LHCN-M2 (cell line): ENCODE measurements at regions not wholly inside any gene's neighbourhood (a gene's known extent, or its start where the extent isn't known, plus 50 kb on each side); places are given as distances from the start of the nearest gene placed in this dataset.

ENCODE experiments used
- DNase-seq: peaks from one replicate; pipeline ENCODE4 v3.0.0-alpha.2; 2012; ENCODE audit warnings: low read depth

DNA sequence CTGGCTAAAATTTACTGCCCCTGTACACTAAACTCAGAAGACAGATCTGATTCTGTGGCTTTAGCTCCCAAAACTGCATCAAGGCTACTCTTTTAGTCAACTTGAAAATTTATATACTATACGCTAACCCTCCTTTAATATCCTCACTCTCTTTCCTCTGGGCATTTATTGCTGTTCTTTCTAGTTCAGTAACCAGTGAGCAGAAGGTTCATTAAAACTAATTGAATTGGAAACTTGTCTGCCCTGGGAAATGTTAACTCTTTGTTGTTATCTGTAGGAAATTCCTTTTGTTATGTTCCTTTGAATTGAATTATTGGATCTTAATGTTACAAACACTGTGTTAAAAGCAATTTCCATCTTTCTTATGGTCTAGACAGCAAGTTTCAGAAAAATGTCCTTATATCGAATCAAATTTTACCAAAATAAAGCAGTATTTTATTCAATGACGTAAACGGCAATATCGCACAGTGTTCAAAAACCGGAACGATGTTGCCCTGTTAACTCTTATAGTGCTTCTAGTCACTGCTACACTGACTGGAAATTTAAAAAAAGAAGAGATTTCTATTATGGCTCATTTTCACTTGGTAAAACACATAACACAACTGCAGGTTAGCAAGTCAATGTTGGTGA lies 168.3 kb downstream of the NR4A2 start:
- no peak for DNase-seq

DNA sequence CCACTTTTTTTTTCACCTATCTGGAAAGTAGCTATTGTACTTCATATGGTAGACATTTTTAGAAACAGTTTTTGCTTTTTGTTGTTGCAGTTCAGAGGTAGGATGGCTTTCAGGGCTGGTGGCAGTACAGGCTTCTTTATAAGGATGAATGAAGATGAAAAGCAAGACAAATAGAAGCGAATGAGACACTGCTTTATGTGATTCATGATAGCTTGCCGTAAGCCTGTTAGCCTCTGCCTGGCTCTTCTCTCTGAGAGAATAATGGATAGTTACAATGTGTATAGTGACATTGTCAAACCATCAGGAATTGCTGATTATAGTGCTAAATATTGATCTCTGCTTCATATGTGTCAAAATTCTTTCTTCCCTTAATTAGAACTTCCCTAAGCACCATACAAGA lies 173.7 kb downstream of the NR4A2 start:
- no peak for DNase-seq

DNA sequence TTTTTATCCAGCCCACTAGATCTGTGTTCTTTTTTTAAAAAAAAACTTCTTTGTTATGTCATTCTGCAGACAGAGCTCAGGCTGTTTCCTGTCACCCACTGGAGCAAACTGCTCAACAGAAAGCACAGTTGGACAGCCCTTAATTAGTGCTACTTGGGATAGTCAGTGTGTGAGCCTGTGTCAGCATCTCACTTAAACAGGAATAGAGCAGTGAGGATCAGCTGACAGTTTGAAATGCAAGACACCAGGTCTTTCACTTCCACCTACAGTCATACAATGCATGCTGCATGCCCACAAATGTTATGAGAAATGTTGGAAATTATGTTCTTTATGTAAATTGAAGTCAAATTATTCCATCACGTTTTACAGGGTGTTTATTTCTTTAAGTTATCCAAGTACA lies 174.9 kb downstream of the NR4A2 start:
- DNase-seq: no peak

DNA sequence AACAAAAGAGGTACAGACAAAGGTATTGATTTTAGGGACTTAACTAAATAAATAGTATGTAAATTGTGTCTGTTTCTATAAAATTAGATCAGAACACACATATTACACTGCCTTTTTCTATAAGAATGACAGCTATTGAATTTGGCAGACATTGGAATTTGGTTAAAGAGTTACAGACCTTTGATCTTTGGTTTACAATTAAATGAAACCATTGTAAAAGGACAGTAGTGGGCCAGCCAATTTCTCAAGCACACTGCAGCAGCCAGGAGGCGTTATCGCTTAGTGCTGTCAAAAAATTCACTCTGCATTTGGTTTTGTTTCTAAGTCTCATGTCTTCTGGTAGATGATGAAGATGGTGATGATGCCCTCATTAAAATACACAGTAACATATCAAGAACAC lies 175.9 kb downstream of the NR4A2 start:
- no peak for DNase-seq

DNA sequence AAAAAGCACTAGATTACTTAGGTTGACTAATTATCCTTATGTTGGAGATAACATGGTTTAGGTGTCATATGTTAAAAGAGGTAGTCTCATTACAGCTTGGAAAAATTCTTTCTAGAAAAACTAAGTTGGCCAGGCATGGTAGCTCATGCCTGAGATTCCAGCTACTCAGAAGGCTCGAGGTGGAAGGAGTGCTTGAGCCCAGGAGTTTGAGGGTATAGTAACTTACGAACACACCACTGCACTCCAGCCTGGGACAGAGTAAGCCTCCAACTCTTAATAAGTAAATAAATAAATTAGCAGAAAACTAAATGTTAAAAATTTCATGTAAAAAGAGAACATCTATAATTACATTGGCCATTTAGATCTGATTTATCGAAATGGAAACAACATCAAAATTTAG lies 177.2 kb downstream of the NR4A2 start:
- no peak for DNase-seq

DNA sequence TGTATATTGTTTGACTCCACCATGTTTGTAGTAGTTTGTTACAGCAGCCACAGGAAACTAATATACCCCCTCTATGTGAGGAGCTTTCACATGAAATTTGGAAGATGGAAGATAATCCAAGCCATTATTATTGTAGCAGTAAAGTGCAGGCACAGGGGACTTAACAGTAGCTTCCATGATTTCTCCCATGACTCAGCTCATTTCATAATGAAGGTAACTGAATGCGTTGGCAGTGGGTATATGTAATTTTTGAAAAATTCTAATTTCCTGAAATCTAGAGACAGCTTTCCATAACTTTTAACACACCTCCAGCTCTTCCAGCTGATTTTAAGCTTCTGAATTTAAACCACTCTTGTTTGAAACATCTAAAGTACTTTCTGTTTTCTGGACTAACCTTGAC lies 181.2 kb downstream of the NR4A2 start:
- no peak for DNase-seq

DNA sequence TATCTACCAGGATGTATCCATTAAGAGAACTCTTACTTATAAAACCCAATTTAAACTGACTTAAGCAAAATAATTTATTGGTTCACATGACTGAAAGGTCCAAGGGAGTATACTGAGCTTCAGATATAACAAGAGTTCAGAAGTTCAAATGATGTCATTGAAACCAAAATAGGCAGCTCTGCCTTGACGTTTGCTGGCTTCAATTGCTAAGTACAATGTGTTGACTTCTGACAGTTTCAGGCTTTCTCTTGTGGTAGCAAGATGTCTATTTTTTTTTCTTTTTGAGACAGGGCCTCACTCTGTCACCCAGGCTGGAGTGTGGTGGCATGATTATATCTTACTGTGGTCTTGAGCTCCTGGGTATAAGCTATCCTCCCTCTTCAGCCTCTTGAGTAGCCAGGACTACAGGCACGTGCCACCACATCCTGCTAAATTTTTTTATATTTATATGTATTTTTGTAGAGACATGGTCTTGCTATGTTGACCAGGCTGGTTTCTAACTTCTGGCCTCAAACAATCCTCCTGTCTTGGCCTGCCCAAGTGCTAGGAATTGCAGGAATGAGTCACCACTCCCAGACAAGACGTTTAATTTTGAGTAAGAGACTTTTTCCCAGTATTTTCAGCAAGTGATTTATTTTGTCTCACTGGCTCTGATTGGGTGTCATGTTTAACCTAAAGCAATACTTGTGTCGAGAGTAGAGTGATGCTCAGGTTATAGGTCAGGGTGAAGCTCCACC lies 184.8 kb downstream of the NR4A2 start:
- no peak for DNase-seq

DNA sequence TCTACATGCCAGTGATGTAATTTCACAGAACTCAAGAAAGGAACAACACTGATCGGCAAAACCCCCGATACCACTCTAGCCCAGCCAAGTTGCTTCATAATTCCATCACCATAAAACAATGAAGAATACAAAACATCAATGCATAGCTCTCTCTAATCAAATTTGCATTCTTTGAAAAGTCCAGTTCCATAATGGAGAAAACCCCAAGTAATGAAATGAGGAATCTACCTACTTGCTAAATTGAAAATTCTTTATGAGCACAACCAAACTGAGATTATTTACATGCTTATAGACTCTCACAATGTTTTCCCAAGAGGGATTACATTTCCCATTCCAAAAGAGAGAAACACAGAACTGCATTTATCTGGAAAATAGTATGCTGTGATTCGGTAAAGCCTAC lies 186.5 kb downstream of the NR4A2 start:
- DNase-seq: no peak

DNA sequence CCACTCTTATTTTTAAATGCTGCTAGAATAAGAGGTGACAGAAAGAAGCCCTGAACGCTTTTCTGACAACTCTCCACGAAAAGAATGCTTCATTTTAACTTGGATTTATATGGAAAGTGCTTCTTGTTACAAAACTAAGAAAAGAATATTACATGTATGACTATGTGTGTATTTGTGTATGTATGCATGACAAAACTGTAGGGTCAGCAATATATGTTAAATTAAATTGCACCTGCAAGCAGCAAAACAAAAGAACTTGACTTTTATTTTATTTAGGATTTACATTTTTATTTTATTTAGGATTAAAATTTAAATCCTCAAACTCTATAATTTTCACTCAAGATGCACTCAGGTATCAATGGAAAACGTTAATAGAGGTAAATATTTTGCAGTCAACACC lies 187.1 kb downstream of the NR4A2 start:
- no peak for DNase-seq

DNA sequence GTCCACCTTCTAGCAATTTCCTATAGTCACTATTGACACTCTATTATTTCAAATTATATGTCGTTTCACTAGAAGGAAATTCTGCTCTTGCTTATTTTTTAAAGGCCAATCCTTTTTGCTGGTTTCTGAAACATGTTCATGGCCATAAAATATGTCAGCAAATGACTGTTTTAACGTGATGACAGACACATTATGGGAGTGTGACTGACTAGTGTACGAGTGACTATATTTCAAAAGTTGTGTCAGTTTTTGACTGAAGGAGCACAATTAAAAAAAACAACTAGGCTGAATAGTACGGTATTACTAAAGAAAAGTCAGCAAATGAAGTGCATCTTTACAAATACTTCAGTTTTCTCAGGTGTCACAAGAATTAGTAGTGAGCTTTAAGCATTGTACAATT lies 196.0 kb downstream of the NR4A2 start:
- no peak for DNase-seq

DNA sequence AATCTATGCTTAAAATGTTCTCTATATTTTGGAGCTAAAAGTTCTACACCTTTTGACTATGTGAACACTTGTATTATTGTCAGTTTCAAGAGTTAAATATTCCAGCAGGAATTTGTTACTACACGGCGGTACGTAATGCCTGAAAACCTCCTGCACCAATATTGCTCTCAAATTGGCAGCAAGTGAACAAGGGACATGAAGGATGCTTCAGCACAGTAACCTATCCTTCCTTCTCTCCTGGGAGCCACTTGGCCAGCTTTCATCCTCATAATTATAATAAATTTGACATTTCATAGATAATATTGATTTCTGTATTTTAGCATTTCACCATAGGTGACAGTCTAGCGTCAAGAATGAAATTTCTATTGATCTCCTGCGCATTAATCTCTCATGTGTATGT lies 197.6 kb downstream of the NR4A2 start:
- no peak for DNase-seq

DNA sequence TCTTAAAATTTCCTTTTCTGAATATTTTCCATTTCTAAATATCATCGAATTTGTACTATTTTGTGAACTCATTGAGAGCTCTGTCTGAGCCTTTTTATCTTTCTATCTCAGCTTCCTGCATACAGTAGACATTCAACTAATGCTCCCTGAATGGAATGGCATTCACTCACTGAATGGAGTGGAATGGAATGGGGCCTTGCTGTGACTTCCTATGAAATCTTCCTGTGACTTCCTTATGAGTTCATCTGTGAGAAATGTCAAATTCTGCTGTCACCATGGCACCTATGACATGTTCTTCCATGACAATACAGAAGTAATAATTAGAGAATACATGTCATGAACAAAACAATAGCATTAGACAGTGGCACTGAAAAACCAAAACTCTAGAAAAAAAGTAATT lies 199.6 kb downstream of the NR4A2 start:
- no peak for DNase-seq

DNA sequence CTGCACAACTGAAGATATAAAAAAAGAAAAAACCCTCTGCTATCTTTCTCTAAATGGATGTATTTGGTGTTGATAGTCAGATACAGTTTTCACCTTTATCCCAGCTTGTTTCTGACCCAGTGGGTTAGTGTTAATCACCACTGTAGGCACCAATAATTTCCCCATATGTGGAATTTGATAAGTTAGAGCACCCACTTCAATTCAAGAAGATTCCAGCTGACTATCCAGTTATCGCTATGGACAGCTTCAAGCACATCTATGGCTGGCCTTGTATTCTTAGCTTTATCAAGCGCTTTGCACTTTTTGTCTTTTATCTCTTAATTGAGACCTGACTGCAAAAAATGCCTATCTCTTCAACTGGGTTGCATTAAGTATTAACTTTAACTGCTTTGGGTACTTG lies 200.4 kb downstream of the NR4A2 start:
- no peak for DNase-seq

DNA sequence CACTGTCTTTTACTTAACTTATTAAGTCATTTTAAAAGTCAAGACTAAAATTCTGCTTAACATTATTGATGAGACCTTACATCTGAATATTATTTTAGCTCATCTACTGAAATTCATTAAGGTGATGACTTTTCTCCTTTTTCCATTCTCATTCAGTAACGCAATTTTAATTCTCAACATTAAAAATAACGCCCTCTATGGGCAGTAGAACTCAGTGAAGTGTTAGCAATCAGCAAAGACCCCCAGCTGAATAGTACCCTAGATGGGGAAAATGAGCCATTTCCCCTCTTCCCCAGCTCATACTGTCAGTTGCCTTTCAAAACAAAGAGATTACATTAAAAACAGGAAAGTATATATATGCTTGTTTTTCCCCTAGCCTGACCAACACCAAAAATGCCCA lies 203.3 kb downstream of the NR4A2 start:
- no peak for DNase-seq

DNA sequence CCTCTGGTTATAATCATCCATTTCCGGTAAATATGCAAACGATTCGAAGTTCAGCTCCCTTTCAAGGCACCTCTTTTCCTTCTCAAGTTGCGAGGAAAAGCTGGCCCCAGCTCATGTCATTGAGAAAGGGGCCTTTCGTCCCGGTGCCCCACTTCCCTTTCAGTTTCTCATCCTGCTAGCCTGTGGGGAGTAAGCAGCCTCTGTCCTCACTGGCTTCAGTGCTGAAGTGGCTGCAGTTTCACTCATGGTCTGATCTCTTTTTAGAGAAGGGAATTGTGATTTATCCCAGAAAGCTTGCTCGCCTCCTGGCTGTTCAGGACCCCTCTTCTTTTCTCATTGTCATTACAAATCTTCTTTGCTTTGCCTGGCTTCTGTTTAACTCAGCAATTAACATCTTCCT lies 207.5 kb downstream of the NR4A2 start:
- DNase-seq: no peak

DNA sequence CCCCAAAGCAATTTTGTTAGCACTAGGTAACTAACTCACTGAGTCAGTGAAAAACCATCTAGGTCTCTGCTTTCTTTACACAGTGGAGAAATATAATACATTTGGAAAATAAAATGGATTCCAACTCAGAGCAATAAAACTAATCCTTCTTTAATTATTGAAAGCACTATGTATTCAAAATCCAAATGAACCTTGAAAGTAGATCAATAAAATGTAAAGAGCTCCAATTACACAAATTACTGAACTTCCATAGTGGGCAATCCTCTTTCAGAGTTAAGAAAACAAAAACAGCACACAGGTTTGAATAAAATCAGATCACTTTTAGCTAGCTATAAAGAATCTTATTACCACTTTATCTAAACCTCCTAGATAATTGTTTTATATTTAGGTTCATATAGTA lies 208.1 kb downstream of the NR4A2 start:
- no peak for DNase-seq

DNA sequence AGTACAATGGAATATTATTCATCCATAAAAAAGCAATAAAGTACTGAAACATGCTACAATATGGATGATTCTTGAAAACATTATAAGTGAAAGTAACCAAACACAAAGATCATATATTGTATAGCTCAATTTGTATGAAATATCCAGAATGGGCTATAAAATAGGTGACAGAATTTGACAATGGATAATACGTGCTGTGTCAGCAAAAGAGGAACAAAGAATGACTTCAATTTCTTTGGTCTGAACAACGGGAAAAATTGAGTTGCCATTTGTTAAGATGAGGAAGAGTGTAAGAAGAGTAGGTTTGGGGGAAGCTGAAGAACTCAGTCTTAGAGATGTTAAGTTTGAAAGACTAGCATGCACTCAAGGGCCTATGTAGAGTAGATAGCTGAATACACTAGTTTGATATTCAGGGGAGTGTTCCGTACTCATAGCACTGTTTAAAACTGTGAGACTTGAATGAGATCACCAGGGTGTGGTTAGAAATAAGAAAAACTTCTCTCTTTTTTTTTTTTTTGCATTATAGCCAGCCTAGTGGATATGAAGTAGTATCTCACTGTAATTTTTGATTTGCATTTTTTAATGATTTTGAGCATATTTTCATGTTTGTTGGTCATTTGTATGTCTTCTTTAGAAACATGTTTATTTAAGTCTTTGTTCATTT lies 213.6 kb downstream of the NR4A2 start:
- DNase-seq: no peak

DNA sequence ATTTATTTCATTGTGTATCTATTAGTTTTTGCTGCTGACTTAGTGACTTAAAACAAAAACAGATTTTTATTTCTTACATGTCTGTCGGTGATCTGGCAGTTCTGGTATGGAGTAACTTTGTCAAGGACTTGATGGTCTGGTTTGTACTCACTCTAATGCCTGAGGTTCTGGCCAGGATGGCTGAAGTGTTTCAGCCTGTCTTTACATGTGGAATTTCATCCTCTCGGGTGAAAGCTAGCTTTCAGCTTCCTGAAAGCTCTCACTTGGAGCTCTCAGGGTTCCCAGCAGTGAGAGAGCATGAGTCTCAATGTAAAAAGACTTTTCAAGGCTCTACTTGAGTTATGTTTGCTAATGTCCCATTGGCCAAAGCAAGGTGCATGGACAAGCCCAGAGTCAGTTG lies 216.4 kb downstream of the NR4A2 start:
- DNase-seq: no peak

DNA sequence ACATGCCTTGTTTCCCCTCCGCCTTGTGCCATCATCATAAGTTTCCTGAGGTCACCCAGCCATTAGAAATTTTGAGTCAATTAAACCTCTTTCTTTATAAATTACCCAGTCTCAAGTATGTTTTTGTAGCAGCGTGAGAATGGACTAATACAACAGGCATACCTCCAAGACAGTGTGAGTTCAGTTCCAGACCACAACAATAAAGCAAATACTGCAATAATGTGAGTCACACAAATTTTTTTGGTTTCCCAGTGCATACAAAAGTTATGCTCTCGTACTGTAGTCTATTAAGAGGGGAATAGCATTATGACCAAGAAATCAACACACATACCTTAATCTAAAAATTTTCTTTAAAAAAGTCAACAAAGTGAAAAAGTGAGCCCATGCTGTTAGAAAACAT lies 217.2 kb downstream of the NR4A2 start:
- no peak for DNase-seq

DNA sequence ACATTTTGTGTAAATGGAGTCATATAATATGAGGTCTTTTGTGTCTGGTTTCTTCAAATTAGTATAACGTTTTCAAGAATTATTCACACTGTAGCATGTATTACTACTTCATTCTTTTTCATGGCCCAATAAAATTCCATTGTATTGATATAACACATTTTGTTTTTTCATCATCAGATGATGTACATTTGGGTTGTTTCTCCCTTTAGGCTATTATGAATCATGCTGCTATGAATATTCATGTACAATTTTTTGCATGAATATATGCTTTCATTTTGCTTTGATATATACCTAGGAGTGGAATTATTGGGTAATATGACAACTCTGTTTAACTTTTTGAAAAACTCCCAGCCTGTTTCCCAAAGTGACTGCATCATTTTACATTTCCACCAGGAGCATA lies 220.2 kb downstream of the NR4A2 start:
- no peak for DNase-seq

DNA sequence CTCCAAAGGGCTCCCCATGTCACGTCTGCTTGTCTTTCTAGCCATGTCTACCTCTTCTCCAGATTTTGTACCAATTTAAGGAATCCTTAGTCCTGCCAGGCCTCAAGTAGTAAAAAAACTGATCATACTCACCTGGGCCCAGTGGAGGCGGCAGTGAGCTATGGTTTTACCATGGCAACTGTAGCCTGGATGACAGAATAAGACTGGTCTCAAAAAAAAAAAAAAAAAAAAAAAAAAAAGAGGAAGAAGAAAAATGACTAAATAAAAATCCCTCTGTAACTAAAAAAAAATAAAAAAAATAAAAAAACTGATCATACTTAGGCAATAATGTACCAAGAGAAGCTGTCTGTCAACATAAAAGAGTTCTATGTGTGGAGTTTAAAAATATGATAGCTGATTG lies 221.6 kb downstream of the NR4A2 start:
- DNase-seq: no peak

DNA sequence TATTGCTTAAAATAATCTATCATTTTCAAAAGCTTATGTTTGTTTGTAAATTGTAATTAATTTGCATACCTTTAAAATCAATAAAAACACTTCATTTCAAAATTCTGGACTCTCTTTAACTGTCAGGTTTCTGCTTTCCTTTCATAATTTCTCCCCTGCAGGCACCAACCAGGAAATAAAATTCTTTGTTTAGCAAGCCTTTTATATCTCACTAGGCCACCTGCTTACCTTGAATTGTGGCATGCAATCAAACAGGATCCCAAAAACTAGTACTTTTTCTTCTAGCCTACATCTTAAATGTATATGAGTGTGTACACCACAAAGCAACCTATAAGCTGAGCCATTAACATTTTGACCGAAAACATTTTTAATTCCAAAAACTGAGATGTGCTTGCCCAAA lies 233.1 kb downstream of the NR4A2 start:
- DNase-seq: no peak

DNA sequence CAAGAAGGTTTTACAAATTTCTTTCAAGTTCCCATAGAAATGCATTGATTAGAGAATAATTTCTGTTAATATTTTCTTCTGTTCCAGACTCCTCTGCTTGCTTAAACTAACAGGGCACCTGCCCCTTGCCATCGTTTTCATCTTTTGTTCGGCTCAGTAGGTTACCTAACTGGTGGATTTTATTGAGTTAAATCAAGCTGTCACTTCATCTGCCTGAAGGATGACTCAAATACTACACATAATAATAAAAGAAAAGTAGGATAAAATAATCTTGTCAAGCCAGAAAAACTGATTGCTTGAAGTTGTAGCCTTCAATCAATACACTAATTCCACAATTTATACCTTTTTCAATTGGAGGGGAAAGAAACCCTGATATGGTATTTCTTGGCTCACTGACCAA lies 234.0 kb downstream of the NR4A2 start:
- no peak for DNase-seq
